ENCODE measurements at regions not wholly inside any gene's neighbourhood (a gene's known extent, or its start where the extent isn't known, plus 50 kb on each side); places are given as distances from the start of the nearest gene placed in this dataset.

DNA sequence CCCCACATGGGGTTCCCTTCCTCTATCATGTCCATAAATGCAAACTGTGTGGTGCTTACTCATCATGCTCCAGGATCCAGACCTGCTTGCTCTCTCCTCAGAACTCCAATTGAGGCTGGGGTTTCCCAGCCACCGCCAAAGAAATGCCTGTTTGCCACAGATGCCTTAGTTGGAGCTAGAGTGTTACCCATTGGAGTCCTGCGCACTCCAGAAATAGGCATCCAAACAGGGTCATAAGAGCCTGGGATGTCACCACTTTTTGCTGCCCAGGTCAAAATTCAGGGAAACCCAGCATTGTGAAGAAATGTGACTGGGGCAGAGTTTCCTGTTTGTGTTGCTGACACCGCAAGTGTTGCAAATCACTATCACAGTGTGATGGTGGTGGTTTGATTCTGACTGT is 60.7 kb upstream of the SPDL1 start:
- TF ChIP-seq POLR2A (IDR thresholded peaks at IDR 0.05; ENCODE audit: control extremely low read depth in 1 of 2, low read depth in 2 of 2, low read length in 2 of 2) (no peak), GTF2F1 (IDR thresholded peaks at IDR 0.05; ENCODE audit: borderline replicate concordance, low read depth, low read length) (no peak), EZH2 (IDR thresholded peaks at IDR 0.05; ENCODE audit: low read depth, low read length, severe bottlenecking) (no peak), EP300 (IDR thresholded peaks at IDR 0.05; ENCODE audit: borderline replicate concordance in 1 of 2, low read depth in 2 of 2, low read length in 2 of 2) (no peak), CEBPB (IDR thresholded peaks at IDR 0.05; ENCODE audit: low read depth, low read length) (no peak), TAF1 (IDR thresholded peaks at IDR 0.05; ENCODE audit: low read depth, low read length) (no peak), SIN3A (conservative IDR thresholded peaks at IDR 0.05 in 1 of 2, IDR thresholded peaks at IDR 0.05 in 1 of 2; ENCODE audit: low read depth in 1 of 2, low read length in 2 of 2) (no peak), JUND (IDR thresholded peaks at IDR 0.05; ENCODE audit: low read length) (no peak), POLR2AphosphoS5 (IDR thresholded peaks at IDR 0.05; ENCODE audit: low read depth, low read length) (no peak)
- TF ChIP-seq, protein P1, sequence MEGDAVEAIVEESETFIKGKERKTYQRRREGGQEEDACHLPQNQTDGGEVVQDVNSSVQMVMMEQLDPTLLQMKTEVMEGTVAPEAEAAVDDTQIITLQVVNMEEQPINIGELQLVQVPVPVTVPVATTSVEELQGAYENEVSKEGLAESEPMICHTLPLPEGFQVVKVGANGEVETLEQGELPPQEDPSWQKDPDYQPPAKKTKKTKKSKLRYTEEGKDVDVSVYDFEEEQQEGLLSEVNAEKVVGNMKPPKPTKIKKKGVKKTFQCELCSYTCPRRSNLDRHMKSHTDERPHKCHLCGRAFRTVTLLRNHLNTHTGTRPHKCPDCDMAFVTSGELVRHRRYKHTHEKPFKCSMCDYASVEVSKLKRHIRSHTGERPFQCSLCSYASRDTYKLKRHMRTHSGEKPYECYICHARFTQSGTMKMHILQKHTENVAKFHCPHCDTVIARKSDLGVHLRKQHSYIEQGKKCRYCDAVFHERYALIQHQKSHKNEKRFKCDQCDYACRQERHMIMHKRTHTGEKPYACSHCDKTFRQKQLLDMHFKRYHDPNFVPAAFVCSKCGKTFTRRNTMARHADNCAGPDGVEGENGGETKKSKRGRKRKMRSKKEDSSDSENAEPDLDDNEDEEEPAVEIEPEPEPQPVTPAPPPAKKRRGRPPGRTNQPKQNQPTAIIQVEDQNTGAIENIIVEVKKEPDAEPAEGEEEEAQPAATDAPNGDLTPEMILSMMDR (IDR thresholded peaks at IDR 0.05; ENCODE audit: control extremely low read depth in 1 of 3, insufficient read depth in 1 of 3, low read depth in 1 of 3, low read length in 3 of 3): no peak

Data from H1 (cell line).